Neutrophil (primary cell): ENCODE measurements at regions not wholly inside any gene's neighbourhood (a gene's known extent, or its start where the extent isn't known, plus 50 kb on each side); places are given as distances from the start of the nearest gene placed in this dataset.

Experiments
- H3K27ac ChIP-seq: fragments of 200-600 bp; sonication (generic); 2 replicates; pipeline ENCODE4 v1.5.1; 2016; ENCODE audit warnings: mild to moderate bottlenecking, moderate library complexity
- H3K27me3 ChIP-seq: fragments of 200-600 bp; sonication (generic); 2 replicates; pipeline ENCODE4 v1.6.0; 2016; ENCODE audit warnings: mild to moderate bottlenecking
- H3K36me3 ChIP-seq: fragments of 200-600 bp; sonication (generic); 2 replicates; pipeline ENCODE4 v1.5.1; 2017
- H3K4me1 ChIP-seq, 2 experiments: fragments of 200-600 bp in 1 of 2; sonication (generic) in 1 of 2; 1 replicate in 1 of 2; 2 replicates in 1 of 2; pipeline versions ENCODE4 v1.5.1 to v1.6.1; 2013 to 2016; ENCODE audit warnings: low read depth in 1 of 2, low read length in 1 of 2, mild to moderate bottlenecking in 1 of 2, moderate library complexity in 1 of 2; ENCODE audit not compliant: control insufficient read depth in 1 of 2, insufficient read depth in 1 of 2
- H3K4me3 ChIP-seq, 2 experiments: fragments of 200-600 bp in 1 of 2; sonication (generic) in 1 of 2; 1 replicate in 1 of 2; 2 replicates in 1 of 2; pipeline ENCODE4 v1.5.1; 2013 to 2016; ENCODE audit warnings: low read depth in 1 of 2, low read length in 1 of 2, mild to moderate bottlenecking in 1 of 2, moderate library complexity in 1 of 2
- H3K9me3 ChIP-seq: fragments of 200-600 bp; sonication (generic); 2 replicates; pipeline ENCODE4 v1.5.1; 2016
- CTCF ChIP-seq: fragments of 200-600 bp; sonication (generic); IDR thresholded peaks from 2 replicates; pipeline ENCODE4 v1.5.1; 2016; ENCODE audit warnings: antibody characterized with exemption

DNA sequence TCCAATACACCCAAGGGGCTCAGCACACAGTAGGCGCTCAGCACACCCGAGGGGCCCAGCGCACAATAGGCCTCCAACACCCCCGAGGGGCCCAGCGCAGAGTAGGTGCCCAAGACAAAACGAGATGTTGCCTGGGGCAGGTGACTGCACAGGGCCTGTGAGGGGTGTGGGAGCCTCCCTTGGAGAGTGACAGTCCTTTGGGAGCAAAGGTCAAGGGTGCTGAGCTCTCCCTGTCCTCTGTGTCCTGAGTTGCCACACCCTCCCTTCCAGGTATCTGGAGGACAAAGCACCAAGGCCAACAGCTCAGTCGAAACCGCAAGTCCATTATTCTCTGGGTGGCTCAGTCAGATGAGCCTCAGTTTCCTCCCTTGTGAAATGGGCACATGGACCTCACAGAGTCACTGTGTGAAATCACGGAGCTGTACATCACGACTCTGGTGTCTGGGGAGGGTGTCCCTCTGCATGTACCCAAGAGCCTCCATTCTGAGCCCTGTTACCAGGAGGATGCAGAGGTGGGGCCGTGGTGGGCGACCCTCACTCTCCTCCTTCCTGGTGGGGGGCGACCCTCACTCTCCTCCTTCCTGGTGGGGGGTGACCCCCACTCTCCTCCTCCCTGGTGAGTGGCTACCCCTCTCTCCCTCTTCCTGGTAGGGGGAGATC lies 81.3 kb downstream of the FOXL3 start:
- no peaks in the 10 kb centered on the region for H3K9me3 ChIP-seq
- peaks cover 0 to 2% of the 10 kb centered on the region in 2 experiments for H3K4me1 ChIP-seq
- TF ChIP-seq CTCF: no peak
- H3K4me3 ChIP-seq: no peak overlapping the region
- H3K36me3 ChIP-seq: no peaks in the 10 kb centered on the region
- no peak overlapping the region for H3K27ac ChIP-seq
- H3K27me3 ChIP-seq: peaks cover 45% of the 10 kb centered on the region

- H3K27me3 ChIP-seq: peaks cover 46% of the 10 kb centered on the region
- H3K9me3 ChIP-seq: no peaks in the 10 kb centered on the region
- no peaks in the 10 kb centered on the region for H3K36me3 ChIP-seq
- H3K27ac ChIP-seq: no peak overlapping the region
- no peaks in the 10 kb centered on the region for H3K4me1 ChIP-seq
- no peak overlapping the region for H3K4me3 ChIP-seq
- TF ChIP-seq CTCF: no peak
Observed at GRCh38 chr7:371779-372545, 82.0 kb downstream of the FOXL3 start.

- Histone ChIP-seq H3K4me1 (no peaks in the 10 kb centered on the region), H3K36me3 (no peaks in the 10 kb centered on the region), H3K27ac (no peak overlapping the region), H3K27me3 (peaks cover 46% of the 10 kb centered on the region), H3K4me3 (no peak overlapping the region), H3K9me3 (no peaks in the 10 kb centered on the region)
- no peak for TF ChIP-seq CTCF
Observed at GRCh38 chr7:372546-372931, 82.6 kb downstream of the FOXL3 start.

DNA sequence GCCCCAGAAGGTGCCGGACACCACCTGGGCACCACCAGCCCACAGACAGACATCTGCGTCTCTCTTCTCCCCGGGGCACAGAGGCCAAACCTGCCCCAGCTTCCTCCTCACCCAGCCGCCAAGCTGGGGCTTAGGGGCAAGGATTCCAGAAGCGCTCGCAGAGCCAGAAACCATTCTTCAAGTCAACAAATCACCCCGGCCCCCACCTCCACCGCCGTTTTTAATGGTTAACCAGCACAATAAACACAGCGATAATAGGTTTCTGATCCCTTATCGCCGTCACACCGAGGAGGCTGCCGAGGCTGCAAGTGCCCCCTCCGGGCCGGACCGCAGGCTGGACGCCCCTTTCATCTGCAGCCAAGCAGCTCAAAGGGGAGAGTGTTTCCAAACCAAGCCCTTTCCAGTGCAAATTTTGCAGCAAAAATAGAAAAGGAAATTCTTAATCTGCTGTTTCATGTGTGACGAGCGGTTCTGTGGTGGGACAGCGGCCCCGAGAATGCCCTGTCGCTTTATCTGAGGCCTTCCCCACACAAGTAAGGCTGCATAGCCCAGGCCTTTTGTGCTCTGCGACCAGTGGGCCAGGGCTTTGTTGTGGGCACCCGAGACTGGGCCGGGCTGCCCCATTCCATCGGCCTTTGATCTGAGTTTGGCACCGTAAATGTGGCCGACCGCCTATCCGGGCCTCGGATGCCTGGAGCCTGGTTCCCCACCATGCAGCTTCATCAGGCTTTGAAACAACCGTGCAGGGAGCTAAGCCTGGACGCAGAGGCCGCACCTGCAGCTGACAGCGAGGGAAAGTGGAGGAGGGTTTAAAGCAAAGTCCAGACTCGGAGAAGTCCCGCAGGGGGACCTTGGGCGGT lies 83.2 kb downstream of the FOXL3 start:
- Histone ChIP-seq H3K9me3 (no peaks in the 10 kb centered on the region), H3K27ac (no peak overlapping the region), H3K36me3 (no peaks in the 10 kb centered on the region), H3K4me3 (no peak overlapping the region), H3K27me3 (peaks cover 51% of the 10 kb centered on the region), H3K4me1 (no peaks in the 10 kb centered on the region)
- TF ChIP-seq CTCF: no peak

- Histone ChIP-seq H3K36me3 (no peaks in the 10 kb centered on the region), H3K4me1 (no peaks in the 10 kb centered on the region), H3K27ac (no peak overlapping the region), H3K27me3 (peaks cover 53% of the 10 kb centered on the region), H3K9me3 (no peaks in the 10 kb centered on the region), H3K4me3 (no peak overlapping the region)
- no peak for TF ChIP-seq CTCF
Observed at GRCh38 chr7:373818-374705, 84.1 kb downstream of the FOXL3 start.
